ENCODE measurements at regions not wholly inside any gene's neighbourhood (a gene's known extent, or its start where the extent isn't known, plus 50 kb on each side); places are given as distances from the start of the nearest gene placed in this dataset.
A peak's percentile ranks its signal among the peaks of the same experiment; 100 is the strongest.

DNA sequence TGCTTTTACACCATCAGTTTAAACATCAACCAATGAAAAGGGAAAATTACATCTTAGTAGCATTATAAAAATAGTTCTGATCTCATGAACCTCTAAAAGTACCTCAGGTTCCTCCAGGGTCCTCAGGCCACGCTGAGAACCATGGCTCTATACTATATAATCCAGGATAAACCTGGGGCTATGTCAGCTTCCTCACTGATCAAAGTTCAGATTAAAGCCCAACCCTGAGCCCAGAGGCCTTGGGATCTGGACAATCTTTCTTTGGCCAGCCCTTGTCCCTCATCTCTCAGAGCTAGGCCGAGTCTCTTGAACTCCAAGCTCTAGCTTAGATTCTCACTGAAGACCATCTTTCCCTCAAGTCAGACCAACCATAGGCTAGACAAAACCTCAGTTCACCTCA, 168.3 kb downstream of the PLPP3 start:
- no peak for TF ChIP-seq EZH2phosphoT487 (IDR thresholded peaks at IDR 0.05; ENCODE audit: borderline replicate concordance, low read depth, low read length)
- TF ChIP-seq, protein P1, sequence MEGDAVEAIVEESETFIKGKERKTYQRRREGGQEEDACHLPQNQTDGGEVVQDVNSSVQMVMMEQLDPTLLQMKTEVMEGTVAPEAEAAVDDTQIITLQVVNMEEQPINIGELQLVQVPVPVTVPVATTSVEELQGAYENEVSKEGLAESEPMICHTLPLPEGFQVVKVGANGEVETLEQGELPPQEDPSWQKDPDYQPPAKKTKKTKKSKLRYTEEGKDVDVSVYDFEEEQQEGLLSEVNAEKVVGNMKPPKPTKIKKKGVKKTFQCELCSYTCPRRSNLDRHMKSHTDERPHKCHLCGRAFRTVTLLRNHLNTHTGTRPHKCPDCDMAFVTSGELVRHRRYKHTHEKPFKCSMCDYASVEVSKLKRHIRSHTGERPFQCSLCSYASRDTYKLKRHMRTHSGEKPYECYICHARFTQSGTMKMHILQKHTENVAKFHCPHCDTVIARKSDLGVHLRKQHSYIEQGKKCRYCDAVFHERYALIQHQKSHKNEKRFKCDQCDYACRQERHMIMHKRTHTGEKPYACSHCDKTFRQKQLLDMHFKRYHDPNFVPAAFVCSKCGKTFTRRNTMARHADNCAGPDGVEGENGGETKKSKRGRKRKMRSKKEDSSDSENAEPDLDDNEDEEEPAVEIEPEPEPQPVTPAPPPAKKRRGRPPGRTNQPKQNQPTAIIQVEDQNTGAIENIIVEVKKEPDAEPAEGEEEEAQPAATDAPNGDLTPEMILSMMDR (conservative IDR thresholded peaks at IDR 0.05; ENCODE audit: low read length) = no peak
- Histone ChIP-seq H4K20me1 (ENCODE audit: insufficient read depth, low read length) (no peaks in the 10 kb centered on the region), H3K36me3 (ENCODE audit: insufficient read depth, low read length) (no peaks in the 10 kb centered on the region), H3K9me3 (ENCODE audit: low read length) (no peaks in the 10 kb centered on the region), H3K4me2 (ENCODE audit: low read length) (no peak overlapping the region), H3K27ac (ENCODE audit: low read depth, low read length, poor library complexity, severe bottlenecking) (no peak overlapping the region), H3K79me2 (ENCODE audit: insufficient read depth, low read depth, low read length) (no peaks in the 10 kb centered on the region), H2AFZ (ENCODE audit: low read length) (no peak overlapping the region), H3K4me1 (ENCODE audit: insufficient read depth, low read length, poor library complexity, severe bottlenecking) (no peaks in the 10 kb centered on the region), H3K4me3 (ENCODE audit: low read depth, low read length, poor library complexity, severe bottlenecking) (no peak overlapping the region), H3K9me2 (ENCODE audit: insufficient read depth, low read length) (no peaks in the 10 kb centered on the region)
- CTCF ChIA-PET (ENCODE audit: unreplicated experiment) = no interaction called here
- POLR2A ChIA-PET = interaction anchor here (0.5 to 1.6 kb wide), 2 partner anchors 55 to 165 kb away, joined by 3 to 7 read pairs; no protein-coding TSS in a partner anchor
- BruUV-seq (replicated peaks) = no TSS peak
- intact Hi-C loops (cut with micrococcal nuclease; ENCODE audit: unreplicated experiment) = no loop called here
- DNase-seq (ENCODE audit: low spot score) = no peak

GRCh38 chr1:56410405-56410804, 169.0 kb downstream of the PLPP3 start:
- no TSS peak for BruUV-seq (replicated peaks)
- POLR2A ChIA-PET = interaction anchor here (0.5 to 1.6 kb wide), 4 partner anchors 26 to 1089 kb away, joined by 3 to 7 read pairs (median 3); no protein-coding TSS in a partner anchor
- CTCF ChIA-PET (ENCODE audit: unreplicated experiment) = no interaction called here

DNA sequence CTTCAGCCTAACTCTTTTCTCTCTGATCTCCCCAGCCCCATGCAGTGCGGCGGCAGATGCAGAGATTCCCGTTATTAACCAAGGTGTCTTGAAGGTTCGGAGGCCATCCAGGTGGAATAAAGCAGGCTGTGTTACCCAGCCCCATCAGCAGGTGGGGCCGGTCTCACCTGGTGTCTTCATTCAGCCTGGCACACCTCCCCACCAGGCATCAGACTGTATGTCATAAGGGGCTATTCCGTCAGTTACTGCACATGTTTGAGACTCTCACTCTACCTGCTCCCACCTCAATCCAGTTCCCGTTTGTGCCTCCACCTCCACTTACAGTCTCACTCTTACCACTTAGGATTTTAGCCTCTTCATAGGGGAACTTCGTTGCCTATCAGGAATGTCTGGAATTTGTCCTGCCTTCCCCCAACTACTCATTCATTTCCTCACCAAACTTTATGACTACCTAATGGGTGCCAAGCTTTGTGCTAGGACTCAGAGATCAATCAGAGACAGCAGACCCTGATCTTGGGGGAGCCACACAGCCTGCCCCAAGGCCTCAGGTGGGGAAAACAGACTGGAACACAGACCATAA, 170.2 kb downstream of the PLPP3 start:
- intact Hi-C loops (cut with micrococcal nuclease; ENCODE audit: unreplicated experiment) = loop anchor here (1.0 kb wide), 1 partner anchor 170 kb away; the partner anchor contains the start of gene PLPP3
- H3K9me3 ChIP-seq (ENCODE audit: low read length) = no peaks in the 10 kb centered on the region
- no peak overlapping the region for H3K4me3 ChIP-seq (ENCODE audit: low read depth, low read length, poor library complexity, severe bottlenecking)
- no peak overlapping the region for H3K27ac ChIP-seq (ENCODE audit: low read depth, low read length, poor library complexity, severe bottlenecking)
- TF ChIP-seq, protein P1 (conservative IDR thresholded peaks at IDR 0.05; ENCODE audit: low read length) = peak; percentile 71
- TF ChIP-seq EZH2phosphoT487 (IDR thresholded peaks at IDR 0.05; ENCODE audit: borderline replicate concordance, low read depth, low read length) = no peak
- no peaks in the 10 kb centered on the region for H3K9me2 ChIP-seq (ENCODE audit: insufficient read depth, low read length)
- H3K4me2 ChIP-seq (ENCODE audit: low read length) = no peak overlapping the region
- H4K20me1 ChIP-seq (ENCODE audit: insufficient read depth, low read length) = no peaks in the 10 kb centered on the region
- no peaks in the 10 kb centered on the region for H3K79me2 ChIP-seq (ENCODE audit: insufficient read depth, low read depth, low read length)
- ChIA-PET POLR2A (interaction anchor here (0.5 to 1.6 kb wide), 5 partner anchors 10 to 173 kb away, joined by 3 to 7 read pairs (median 3); no protein-coding TSS in a partner anchor), CTCF (ENCODE audit: unreplicated experiment) (no interaction called here)
- peak; percentile 51 for DNase-seq (ENCODE audit: low spot score)
- H3K36me3 ChIP-seq (ENCODE audit: insufficient read depth, low read length) = no peaks in the 10 kb centered on the region
- no peaks in the 10 kb centered on the region for H3K4me1 ChIP-seq (ENCODE audit: insufficient read depth, low read length, poor library complexity, severe bottlenecking)
- H2AFZ ChIP-seq (ENCODE audit: low read length) = no peak overlapping the region
- BruUV-seq (replicated peaks) = no TSS peak

More at GRCh38 chr1:56410405-56410804, 169.0 kb downstream of the PLPP3 start:
- TF ChIP-seq EZH2phosphoT487 (IDR thresholded peaks at IDR 0.05; ENCODE audit: borderline replicate concordance, low read depth, low read length) = no peak
- TF ChIP-seq, protein P1 (conservative IDR thresholded peaks at IDR 0.05; ENCODE audit: low read length) = no peak
- no peaks in the 10 kb centered on the region for H3K36me3 ChIP-seq (ENCODE audit: insufficient read depth, low read length)
- H4K20me1 ChIP-seq (ENCODE audit: insufficient read depth, low read length) = no peaks in the 10 kb centered on the region
- H3K9me3 ChIP-seq (ENCODE audit: low read length) = no peaks in the 10 kb centered on the region
- no peaks in the 10 kb centered on the region for H3K9me2 ChIP-seq (ENCODE audit: insufficient read depth, low read length)
- no peaks in the 10 kb centered on the region for H3K4me1 ChIP-seq (ENCODE audit: insufficient read depth, low read length, poor library complexity, severe bottlenecking)
- no peak overlapping the region for H3K4me2 ChIP-seq (ENCODE audit: low read length)
- H3K79me2 ChIP-seq (ENCODE audit: insufficient read depth, low read depth, low read length) = no peaks in the 10 kb centered on the region
- DNase-seq (ENCODE audit: low spot score) = no peak
- intact Hi-C loops (cut with micrococcal nuclease; ENCODE audit: unreplicated experiment) = no loop called here
- no peak overlapping the region for H3K4me3 ChIP-seq (ENCODE audit: low read depth, low read length, poor library complexity, severe bottlenecking)
- H3K27ac ChIP-seq (ENCODE audit: low read depth, low read length, poor library complexity, severe bottlenecking) = no peak overlapping the region
- no peak overlapping the region for H2AFZ ChIP-seq (ENCODE audit: low read length)
